ENCODE measurements at regions not wholly inside any gene's neighbourhood (a gene's known extent, or its start where the extent isn't known, plus 50 kb on each side); places are given as distances from the start of the nearest gene placed in this dataset.

DNA sequence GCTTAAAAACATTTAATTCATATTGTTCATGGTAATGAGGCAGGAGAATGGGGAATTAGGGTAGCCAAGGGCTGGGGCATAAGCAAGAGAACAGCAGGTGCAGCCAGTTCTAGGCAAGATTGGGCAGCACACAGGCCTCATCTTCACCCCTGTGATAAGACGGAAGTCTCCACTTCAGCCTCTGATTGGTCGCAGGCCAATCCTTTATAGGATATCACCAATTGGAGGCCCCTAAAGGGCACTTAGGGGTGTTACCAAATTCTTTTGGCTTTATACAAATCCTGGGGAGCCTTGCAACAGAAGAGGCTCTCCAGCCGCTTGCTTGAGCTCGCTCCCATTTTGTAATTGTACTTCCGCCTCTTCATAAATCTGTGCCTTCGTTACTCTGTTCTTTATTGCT lies 231.1 kb downstream of the REEP3 start:
- Mint-ChIP-seq H3K9me3 (ENCODE audit: insufficient read depth) (peaks cover 3% of the 10 kb centered on the region), H3K27ac (no peak overlapping the region), H3K4me3 (no peak overlapping the region), H3K4me1 (no peaks in the 10 kb centered on the region), H3K27me3 (peaks cover 7% of the 10 kb centered on the region)
- Histone ChIP-seq H3K36me3 (replicated peaks in 1 of 2; ENCODE audit: control extremely low read depth in 1 of 2, control insufficient read depth in 1 of 2, extremely low read depth in 1 of 2, insufficient read depth in 2 of 2, low read length in 1 of 2) (no peaks in the 10 kb centered on the region), H3K9ac (ENCODE audit: low read length) (no peak overlapping the region), H3K27ac (ENCODE audit: low read length in 2 of 2) (no peak overlapping the region), H4K20me1 (ENCODE audit: control insufficient read depth, insufficient read depth, low read length, poor library complexity, severe bottlenecking) (no peaks in the 10 kb centered on the region), H3K4me2 (replicated peaks; ENCODE audit: low read depth, low read length, poor library complexity, severe bottlenecking) (no peak overlapping the region), H3K27me3 (replicated peaks in 1 of 4; ENCODE audit: control extremely low read depth in 1 of 4, control insufficient read depth in 3 of 4, insufficient read depth in 4 of 4, low read length in 3 of 4) (peaks cover 0 to 6% (median 0%) of the 10 kb centered on the region in 4 experiments), H3K9me3 (ENCODE audit: control extremely low read depth in 1 of 3, control insufficient read depth in 2 of 3, insufficient read depth in 1 of 3, low read length in 2 of 3) (no peaks in the 10 kb centered on the region), H3K4me1 (ENCODE audit: control insufficient read depth in 2 of 2, insufficient read depth in 2 of 2, low read length in 2 of 2) (no peaks in the 10 kb centered on the region), H3K79me2 (ENCODE audit: control insufficient read depth, insufficient read depth, low read length) (no peaks in the 10 kb centered on the region), H2AFZ (ENCODE audit: insufficient read depth, low read depth, low read length, poor library complexity, severe bottlenecking) (no peak overlapping the region), H3K4me3 (ENCODE audit: control extremely low read depth in 1 of 5, extremely low read depth in 1 of 5, insufficient read depth in 1 of 5, low read depth in 2 of 5, low read length in 4 of 5) (no peak overlapping the region)
- intact Hi-C loops (cut with micrococcal nuclease) = no loop called here
- no peak for ATAC-seq (ENCODE audit: low read depth)
- TF ChIP-seq EZH2 (IDR thresholded peaks at IDR 0.05; ENCODE audit: borderline replicate concordance, insufficient read depth, low read depth, low read length, poor library complexity, severe bottlenecking) (no peak), CTCF (IDR thresholded peaks at IDR 0.05) (no peak)
- ChIA-PET POLR2A (no interaction called here), CTCF (no interaction called here)
- DNase-seq = no peak
- WGBS (ENCODE audit: insufficient coverage) = 97% methylated on average over 6 of the region's 6 CpGs

DNA sequence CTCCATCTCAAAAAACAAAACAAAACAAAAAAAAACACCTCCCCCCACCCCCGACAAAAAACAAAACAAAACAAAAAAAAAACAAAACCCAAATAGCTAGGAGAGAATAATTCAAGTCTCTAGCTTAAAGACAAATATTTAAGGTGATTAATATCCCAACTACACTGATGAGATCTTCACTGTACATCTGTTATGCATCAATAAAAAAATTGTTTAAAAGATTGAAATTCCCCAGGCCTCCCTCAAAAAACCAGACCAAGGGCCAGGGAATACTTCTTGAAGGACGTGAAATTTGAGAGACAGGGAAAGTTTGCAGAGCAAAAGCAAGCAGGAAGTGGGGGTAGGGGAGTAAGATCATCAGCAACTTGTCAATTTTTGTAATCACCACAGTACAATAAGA lies 232.6 kb downstream of the REEP3 start:
- Histone ChIP-seq H3K79me2 (ENCODE audit: control insufficient read depth, insufficient read depth, low read length) (no peaks in the 10 kb centered on the region), H2AFZ (ENCODE audit: insufficient read depth, low read depth, low read length, poor library complexity, severe bottlenecking) (no peak overlapping the region), H3K4me1 (ENCODE audit: control insufficient read depth in 2 of 2, insufficient read depth in 2 of 2, low read length in 2 of 2) (no peaks in the 10 kb centered on the region), H3K4me3 (ENCODE audit: control extremely low read depth in 1 of 5, extremely low read depth in 1 of 5, insufficient read depth in 1 of 5, low read depth in 2 of 5, low read length in 4 of 5) (no peak overlapping the region), H3K27ac (ENCODE audit: low read length in 2 of 2) (no peak overlapping the region), H3K36me3 (replicated peaks in 1 of 2; ENCODE audit: control extremely low read depth in 1 of 2, control insufficient read depth in 1 of 2, extremely low read depth in 1 of 2, insufficient read depth in 2 of 2, low read length in 1 of 2) (no peaks in the 10 kb centered on the region), H3K9ac (ENCODE audit: low read length) (no peak overlapping the region), H4K20me1 (ENCODE audit: control insufficient read depth, insufficient read depth, low read length, poor library complexity, severe bottlenecking) (no peaks in the 10 kb centered on the region), H3K4me2 (replicated peaks; ENCODE audit: low read depth, low read length, poor library complexity, severe bottlenecking) (no peak overlapping the region), H3K9me3 (ENCODE audit: control extremely low read depth in 1 of 3, control insufficient read depth in 2 of 3, insufficient read depth in 1 of 3, low read length in 2 of 3) (no peaks in the 10 kb centered on the region), H3K27me3 (replicated peaks in 1 of 4; ENCODE audit: control extremely low read depth in 1 of 4, control insufficient read depth in 3 of 4, insufficient read depth in 4 of 4, low read length in 3 of 4) (peaks cover 0 to 6% (median 3%) of the 10 kb centered on the region in 4 experiments)
- no peak for TF ChIP-seq EZH2 (IDR thresholded peaks at IDR 0.05; ENCODE audit: borderline replicate concordance, insufficient read depth, low read depth, low read length, poor library complexity, severe bottlenecking)
- TF ChIP-seq CTCF (IDR thresholded peaks at IDR 0.05) = no peak
- ATAC-seq (ENCODE audit: low read depth) = no peak
- Mint-ChIP-seq H3K27me3 (peaks cover 11% of the 10 kb centered on the region), H3K27ac (no peak overlapping the region), H3K9me3 (ENCODE audit: insufficient read depth) (peaks cover 3% of the 10 kb centered on the region), H3K4me3 (no peak overlapping the region), H3K4me1 (no peaks in the 10 kb centered on the region)
- POLR2A ChIA-PET = interaction anchor here (0.6 kb wide), 1 partner anchor 1209 kb away, joined by 8 read pairs; no protein-coding TSS in a partner anchor
- CTCF ChIA-PET = no interaction called here
- DNase-seq = no peak
- no CpG with 5 or more reads among the region's 2 CpGs for WGBS (ENCODE audit: insufficient coverage)
- intact Hi-C loops (cut with micrococcal nuclease) = no loop called here

Data from B cell (primary cell).